ENCODE measurements at regions not wholly inside any gene's neighbourhood (a gene's known extent, or its start where the extent isn't known, plus 50 kb on each side); places are given as distances from the start of the nearest gene placed in this dataset.

- Histone ChIP-seq H2AFZ (ENCODE audit: low read depth, low read length) (no peak overlapping the region), H3K27me3 (ENCODE audit: control insufficient read depth in 2 of 2, insufficient read depth in 2 of 2, low read length in 2 of 2) (no peaks in the 10 kb centered on the region), H3K9me3 (replicated peaks; ENCODE audit: control insufficient read depth, insufficient read depth, low read length) (no peaks in the 10 kb centered on the region), H4K20me1 (replicated peaks; ENCODE audit: control insufficient read depth, extremely low read depth, insufficient read depth, low read length) (no peaks in the 10 kb centered on the region), H3K4me1 (ENCODE audit: control insufficient read depth, extremely low read depth, insufficient read depth, low read length) (no peaks in the 10 kb centered on the region), H3K27ac (ENCODE audit: insufficient read depth, low read depth, low read length) (no peak overlapping the region), H3K4me2 (ENCODE audit: insufficient read depth, low read length) (no peak overlapping the region), H3K9ac (replicated peaks; ENCODE audit: extremely low read depth, insufficient read depth, low read length) (no peak overlapping the region), H3K9me1 (replicated peaks; ENCODE audit: control insufficient read depth, extremely low read depth, insufficient read depth, low read length) (no peaks in the 10 kb centered on the region), H3K79me2 (ENCODE audit: control insufficient read depth, insufficient read depth, low read length) (no peaks in the 10 kb centered on the region), H3K36me3 (ENCODE audit: control insufficient read depth in 2 of 2, extremely low read depth in 1 of 2, insufficient read depth in 2 of 2, low read length in 2 of 2) (no peaks in the 10 kb centered on the region), H3K4me3 (replicated peaks in 1 of 3; ENCODE audit: insufficient read depth in 1 of 3, low read depth in 1 of 3, low read length in 3 of 3) (no peak overlapping the region)
- CTCF ChIA-PET: no interaction called here
- BruUV-seq (replicated peaks): no TSS peak
- no peak for TF ChIP-seq CTCF (IDR thresholded peaks at IDR 0.05; ENCODE audit: extremely low read depth in 1 of 2, insufficient read depth in 1 of 2, low read depth in 1 of 2, low read length in 2 of 2)
- TF ChIP-seq MAX (IDR thresholded peaks at IDR 0.05; ENCODE audit: insufficient read depth, insufficient read length): no peak
- no peak for TF ChIP-seq EZH2 (IDR thresholded peaks at IDR 0.05; ENCODE audit: borderline replicate concordance, low read depth, low read length, severe bottlenecking)
- intact Hi-C loops (cut with micrococcal nuclease) (no loop called here), dilution Hi-C loops (cut with MboI; ENCODE audit: extremely low pct_ligation_motif_present, low sequenced_read_pairs) (no loop called here)
- POLR2A ChIA-PET: no interaction called here
- FAIRE-seq (no peak), DNase-seq (ENCODE audit: low read depth, low spot score) (no peak)
Measured at GRCh38 chr10:7045891-7046599, 364.8 kb downstream of the SFMBT2 start.

GRCh38 chr10:7043055-7043653, 367.7 kb downstream of the SFMBT2 start:
- no peaks in the 10 kb centered on the region for H4K20me1 ChIP-seq (replicated peaks; ENCODE audit: control insufficient read depth, extremely low read depth, insufficient read depth, low read length)
- TF ChIP-seq FOS (IDR thresholded peaks at IDR 0.05; ENCODE audit: borderline replicate concordance, insufficient read depth, low read length) (no peak), MAX (IDR thresholded peaks at IDR 0.05; ENCODE audit: insufficient read depth, insufficient read length) (no peak), JUN (IDR thresholded peaks at IDR 0.05; ENCODE audit: borderline replicate concordance, insufficient read depth, insufficient read length, low read depth) (no peak), CTCF (IDR thresholded peaks at IDR 0.05; ENCODE audit: extremely low read depth in 1 of 2, insufficient read depth in 1 of 2, low read depth in 1 of 2, low read length in 2 of 2) (no peak), MYC (IDR thresholded peaks at IDR 0.05; ENCODE audit: low read depth, low read length) (no peak), EZH2 (IDR thresholded peaks at IDR 0.05; ENCODE audit: borderline replicate concordance, low read depth, low read length, severe bottlenecking) (no peak), POLR2AphosphoS5 (IDR thresholded peaks at IDR 0.05; ENCODE audit: insufficient read depth, low read depth, low read length) (no peak), POLR2A (IDR thresholded peaks at IDR 0.05; ENCODE audit: low read depth, low read length) (no peak), GATA2 (IDR thresholded peaks at IDR 0.05; ENCODE audit: insufficient read depth, insufficient read length, low read depth, low read length) (no peak)
- no peak overlapping the region for H3K9ac ChIP-seq (replicated peaks; ENCODE audit: extremely low read depth, insufficient read depth, low read length)
- no peaks in the 10 kb centered on the region for H3K9me1 ChIP-seq (replicated peaks; ENCODE audit: control insufficient read depth, extremely low read depth, insufficient read depth, low read length)
- no peak overlapping the region for H3K4me3 ChIP-seq (replicated peaks in 1 of 3; ENCODE audit: insufficient read depth in 1 of 3, low read depth in 1 of 3, low read length in 3 of 3)
- no peak overlapping the region for H3K4me2 ChIP-seq (ENCODE audit: insufficient read depth, low read length)
- H3K27me3 ChIP-seq (ENCODE audit: control insufficient read depth in 2 of 2, insufficient read depth in 2 of 2, low read length in 2 of 2): no peaks in the 10 kb centered on the region
- no peak overlapping the region for H3K27ac ChIP-seq (ENCODE audit: insufficient read depth, low read depth, low read length)
- no peaks in the 10 kb centered on the region for H3K4me1 ChIP-seq (ENCODE audit: control insufficient read depth, extremely low read depth, insufficient read depth, low read length)
- H3K9me3 ChIP-seq (replicated peaks; ENCODE audit: control insufficient read depth, insufficient read depth, low read length): no peaks in the 10 kb centered on the region
- no TSS peak for BruUV-seq (replicated peaks)
- intact Hi-C loops (cut with micrococcal nuclease): no loop called here
- dilution Hi-C loops (cut with MboI; ENCODE audit: extremely low pct_ligation_motif_present, low sequenced_read_pairs): no loop called here
- POLR2A ChIA-PET: no interaction called here
- DNase-seq (ENCODE audit: low read depth, low spot score): no peak
- no peaks in the 10 kb centered on the region for H3K79me2 ChIP-seq (ENCODE audit: control insufficient read depth, insufficient read depth, low read length)
- H2AFZ ChIP-seq (ENCODE audit: low read depth, low read length): no peak overlapping the region
- CTCF ChIA-PET: no interaction called here
- FAIRE-seq: no peak
- H3K36me3 ChIP-seq (ENCODE audit: control insufficient read depth in 2 of 2, extremely low read depth in 1 of 2, insufficient read depth in 2 of 2, low read length in 2 of 2): no peaks in the 10 kb centered on the region
